Prostate gland (tissue), 2 donors: ENCODE measurements at regions not wholly inside any gene's neighbourhood (a gene's known extent, or its start where the extent isn't known, plus 50 kb on each side); places are given as distances from the start of the nearest gene placed in this dataset.

Source experiments
- DNase-seq: peaks from one replicate; pipeline ENCODE4 v3.0.0-alpha.2; 2019; ENCODE audit warnings: low spot score
- H3K27ac ChIP-seq, 2 donors: fragments of 200-600 bp; sonication (generic); 2 replicates each; pipeline ENCODE4 v1.5.1; 2017 to 2019
- H3K27me3 ChIP-seq: fragments of 200-600 bp; sonication (generic); replicated peaks from 2 replicates; pipeline ENCODE4 v1.5.1; 2019; ENCODE audit not compliant: insufficient read depth
- H3K36me3 ChIP-seq, 2 donors: fragments of 200-600 bp; sonication (generic); 1 replicate in 1 of 2; 2 replicates in 1 of 2; pipeline versions ENCODE4 v1.5.1 to v1.8.1; 2017 to 2019
- H3K4me1 ChIP-seq: fragments of 200-600 bp; sonication (generic); replicated peaks from 2 replicates; pipeline ENCODE4 v1.5.1; 2019
- H3K4me3 ChIP-seq, 2 donors: fragments of 200-600 bp; sonication (generic); 2 replicates each; pipeline ENCODE4 v1.5.1; 2017 to 2019
- H3K9me3 ChIP-seq: fragments of 200-600 bp; sonication (generic); 2 replicates; pipeline ENCODE4 v1.5.1; 2017
- CTCF ChIP-seq, 4 experiments: fragments of 200-600 bp in 2 of 4; fragments of 450-650 bp in 2 of 4; sonication (generic) in 2 of 4; IDR thresholded peaks; 1 replicate in 3 of 4; 2 replicates in 1 of 4; pipeline ENCODE4 v1.5.1; 2016 to 2019; ENCODE audit warnings: antibody characterized with exemption in 4 of 4, mild to moderate bottlenecking in 2 of 4, moderate library complexity in 2 of 4
- POLR2A ChIP-seq: fragments of 450-650 bp; IDR thresholded peaks from one replicate; pipeline ENCODE4 v1.6.1; 2016; ENCODE audit warnings: antibody characterized with exemption, mild to moderate bottlenecking
- POLR2AphosphoS5 ChIP-seq: sonication (generic); formaldehyde crosslinking; IDR thresholded peaks from one replicate; pipeline ENCODE4 v1.6.1; 2017; ENCODE audit warnings: antibody characterized with exemption
- WGBS: methylation state at CpG from one replicate; pipeline ENCODE4 v1.1.5; 2018; 5-methylcytosine and 5-hydroxymethylcytosine counted together
- intact Hi-C: fragments of 100-400 bp; cut with DNase I; formaldehyde crosslinking; loops from one replicate; pipeline ENCODE4 v1.14.2; 2022

- WGBS, result 54% methylated on average over 4 of the region's 4 CpGs
- no peak for DNase-seq
- Histone ChIP-seq H3K9me3 (no peaks in the 10 kb centered on the region), H3K27me3 (no peaks in the 10 kb centered on the region), H3K36me3 (no peaks in the 10 kb centered on the region), H3K4me1 (no peaks in the 10 kb centered on the region), H3K4me3 (no peak overlapping the region), H3K27ac (no peak overlapping the region)
- no peak for TF ChIP-seq POLR2AphosphoS5
- TF ChIP-seq CTCF (IDR thresholded peaks at IDR 0.05), result no peak
- no peak for TF ChIP-seq POLR2A
- intact Hi-C loops, result no loop called here
Measured at GRCh38 chr7:80387634-80388193, 124.2 kb downstream of the GNAT3 start.

GRCh38 chr7:80386686-80387085, 125.2 kb downstream of the GNAT3 start:
- Histone ChIP-seq H3K4me3 (no peak overlapping the region), H3K27me3 (no peaks in the 10 kb centered on the region), H3K27ac (no peak overlapping the region), H3K9me3 (no peaks in the 10 kb centered on the region), H3K36me3 (no peaks in the 10 kb centered on the region), H3K4me1 (no peaks in the 10 kb centered on the region)
- TF ChIP-seq POLR2AphosphoS5 (no peak), POLR2A (no peak), CTCF (IDR thresholded peaks at IDR 0.05) (no peak)
- no peak for DNase-seq
- 87% methylated on average over 3 of the region's 3 CpGs for WGBS
- intact Hi-C loops, result no loop called here

GRCh38 chr7:80385508-80385907, 126.4 kb downstream of the GNAT3 start:
- Histone ChIP-seq H3K27ac (no peak overlapping the region), H3K9me3 (no peaks in the 10 kb centered on the region), H3K36me3 (no peaks in the 10 kb centered on the region), H3K4me1 (no peaks in the 10 kb centered on the region), H3K27me3 (no peaks in the 10 kb centered on the region), H3K4me3 (no peak overlapping the region)
- TF ChIP-seq POLR2AphosphoS5, result no peak
- no peak for TF ChIP-seq CTCF (IDR thresholded peaks at IDR 0.05)
- no peak for TF ChIP-seq POLR2A
- DNase-seq, result no peak
- intact Hi-C loops, result no loop called here

- no peak for DNase-seq
- Histone ChIP-seq H3K27ac (no peak overlapping the region), H3K9me3 (no peaks in the 10 kb centered on the region), H3K4me1 (no peaks in the 10 kb centered on the region), H3K27me3 (no peaks in the 10 kb centered on the region), H3K36me3 (no peaks in the 10 kb centered on the region), H3K4me3 (no peak overlapping the region)
- TF ChIP-seq POLR2AphosphoS5, result no peak
- TF ChIP-seq CTCF (IDR thresholded peaks at IDR 0.05), result no peak
- TF ChIP-seq POLR2A, result no peak
- WGBS, result 77% methylated on average over 1 of the region's 1 CpG
- intact Hi-C loops, result no loop called here
Measured at GRCh38 chr7:80380957-80381356, 130.9 kb downstream of the GNAT3 start.
